ENCODE measurements at regions not wholly inside any gene's neighbourhood (a gene's known extent, or its start where the extent isn't known, plus 50 kb on each side); places are given as distances from the start of the nearest gene placed in this dataset.
"Not testable (repeated sequence)": the region's sequence is repeated elsewhere in the genome, so short reads cannot be mapped to it uniquely, and the experiment has no call there.

GRCh38 chr4:174069848-174070330, 213.6 kb downstream of the FBXO8 start:
- DNase-seq (ENCODE audit: low read depth): no peak

- no peak for DNase-seq (ENCODE audit: low read depth)
These were observed 216.8 kb downstream of the FBXO8 start for GRCh38 chr4:174066611-174067205.

DNA sequence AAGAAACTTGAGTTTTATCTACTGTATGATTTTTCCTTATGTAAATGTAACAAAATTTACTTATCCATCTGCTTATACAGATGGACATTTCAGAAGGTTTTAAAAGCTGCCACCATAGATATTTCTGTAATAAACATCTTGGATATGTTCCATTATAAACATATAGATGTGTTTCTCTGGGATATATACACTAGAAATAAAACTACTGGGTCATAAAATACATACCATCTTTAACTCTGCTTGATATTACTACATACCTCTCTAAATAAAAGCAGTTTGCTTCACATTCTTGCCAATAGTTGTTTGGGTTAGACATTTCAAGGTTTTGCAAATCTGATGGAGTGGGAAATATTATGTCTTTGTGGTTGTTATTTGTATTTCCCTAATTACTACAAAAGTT, 220.6 kb downstream of the FBXO8 start:
- DNase-seq (ENCODE audit: low read depth): no peak

GRCh38 chr4:174061026-174061425, 222.4 kb downstream of the FBXO8 start:
- DNase-seq (ENCODE audit: low read depth): no peak

DNA sequence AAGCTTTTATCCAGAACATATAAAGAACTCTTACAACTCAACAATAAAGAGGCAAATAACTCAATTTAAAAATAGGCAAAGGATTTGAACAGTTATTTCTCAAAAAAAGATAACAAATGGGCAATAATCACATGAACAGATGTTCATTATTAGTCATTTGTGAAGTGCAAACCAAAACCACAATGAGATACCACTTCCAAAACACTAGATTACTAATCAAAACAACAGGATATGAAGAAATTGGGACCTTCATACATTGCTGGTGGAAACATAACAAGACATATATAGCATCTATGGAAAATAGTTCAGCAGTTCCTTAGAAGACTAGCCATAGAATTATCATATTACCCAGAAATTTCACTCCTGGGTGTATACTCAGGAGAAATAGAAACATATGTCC, 224.6 kb downstream of the FBXO8 start:
- DNase-seq (ENCODE audit: low read depth): no peak

GRCh38 chr4:174056959-174057358, 226.5 kb downstream of the FBXO8 start:
- DNase-seq (ENCODE audit: low read depth): no peak

- no peak for DNase-seq (ENCODE audit: low read depth)
These were observed 228.1 kb downstream of the FBXO8 start for GRCh38 chr4:174055344-174055743.

- DNase-seq (ENCODE audit: low read depth): no peak
These were observed 229.6 kb downstream of the FBXO8 start for GRCh38 chr4:174053895-174054294.

DNA sequence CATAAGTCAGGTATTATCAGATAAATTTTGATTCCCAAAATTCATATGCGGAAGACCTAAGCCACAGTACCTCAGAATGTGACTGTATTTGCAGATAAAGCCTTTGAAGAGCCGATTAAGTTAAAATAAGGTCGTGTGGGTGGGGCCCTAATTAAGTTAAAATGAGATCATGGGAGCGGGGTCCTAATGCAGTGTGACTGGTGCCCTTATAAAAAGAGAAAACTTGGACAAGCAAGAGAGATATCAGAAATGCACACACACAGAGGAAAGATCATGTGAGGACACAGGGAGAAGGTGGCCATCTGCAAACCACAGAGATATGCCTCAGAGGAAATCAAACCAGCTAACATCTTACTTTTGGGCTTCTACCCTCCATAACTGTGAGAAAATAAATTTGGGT, 236.1 kb downstream of the FBXO8 start:
- no peak for DNase-seq (ENCODE audit: low read depth)

- DNase-seq (ENCODE audit: low read depth): not testable (repeated sequence)
These were observed 237.6 kb downstream of the FBXO8 start for GRCh38 chr4:174045829-174046228.

GRCh38 chr4:174045381-174045780, 238.1 kb downstream of the FBXO8 start:
- no peak for DNase-seq (ENCODE audit: low read depth)

DNA sequence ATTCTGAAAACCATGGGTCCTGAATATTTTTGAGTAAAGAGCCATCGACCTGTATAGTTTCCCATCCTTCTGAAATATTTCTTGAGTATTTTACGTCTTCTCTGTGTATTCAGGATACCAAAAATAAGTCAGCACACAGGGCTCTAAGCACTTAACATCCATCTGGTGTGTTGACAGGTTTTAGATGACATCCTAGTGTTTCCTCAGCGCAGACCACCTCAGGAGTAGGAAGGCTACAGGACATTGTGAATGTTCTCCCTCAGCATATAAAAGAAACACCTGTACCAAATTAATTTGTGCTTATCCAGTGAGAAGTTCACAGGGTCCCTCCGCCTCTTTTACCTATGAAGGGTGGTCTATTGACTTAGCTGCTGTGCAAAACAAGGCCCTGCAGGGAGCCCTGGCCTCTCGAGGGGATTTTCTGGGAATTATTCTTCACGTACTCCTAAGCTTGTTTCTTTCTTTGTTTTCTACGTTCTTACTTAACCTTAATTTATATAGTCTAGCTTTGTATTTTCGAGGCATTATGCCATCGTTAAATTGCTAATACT, 241.8 kb downstream of the FBXO8 start:
- no peak for DNase-seq (ENCODE audit: low read depth)

GRCh38 chr4:174040287-174040686, 243.2 kb downstream of the FBXO8 start:
- DNase-seq (ENCODE audit: low read depth): no peak

DNA sequence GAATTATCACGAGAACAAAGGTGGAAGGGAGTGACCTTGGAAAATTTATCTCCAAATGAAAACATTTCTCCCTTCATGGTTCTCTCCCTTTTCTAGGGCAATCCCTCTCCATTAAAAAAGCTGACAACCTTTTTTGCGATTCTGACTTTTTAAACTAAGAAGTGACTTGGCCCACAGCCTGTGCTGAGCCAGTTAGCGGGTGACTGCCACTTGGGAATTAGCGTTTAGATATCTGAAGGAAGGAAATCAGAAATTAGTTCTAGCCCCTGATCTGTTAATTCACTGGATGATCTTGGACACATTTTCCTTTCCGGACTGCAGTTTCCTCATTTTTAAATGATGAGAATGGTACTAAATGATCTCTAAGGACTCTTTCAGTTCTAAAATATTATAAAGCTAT, 245.0 kb downstream of the FBXO8 start:
- no peak for DNase-seq (ENCODE audit: low read depth)

- no peak for DNase-seq (ENCODE audit: low read depth)
These were observed 245.8 kb downstream of the FBXO8 start for GRCh38 chr4:174037631-174038030.

GRCh38 chr4:174037049-174037448, 246.4 kb downstream of the FBXO8 start:
- no peak for DNase-seq (ENCODE audit: low read depth)

DNA sequence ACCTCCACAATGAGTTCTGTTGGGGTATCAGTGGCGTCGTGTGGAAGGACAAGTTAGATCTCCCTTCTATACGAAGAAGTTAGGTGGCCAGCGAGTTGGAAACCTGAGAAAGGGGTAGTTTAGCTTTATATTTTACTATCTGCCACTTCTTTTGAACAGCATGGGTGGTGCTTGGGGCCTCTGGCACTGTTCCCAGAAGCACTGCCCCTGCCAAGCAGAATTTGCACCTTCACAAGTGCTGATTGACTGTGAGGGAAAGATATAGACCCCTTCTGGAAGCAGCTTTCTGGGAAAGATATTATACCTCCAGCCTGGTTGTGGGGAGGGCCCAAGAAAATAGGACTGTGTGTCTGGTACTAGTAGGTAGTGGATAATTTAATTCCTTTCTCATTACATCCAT, 246.9 kb downstream of the FBXO8 start:
- no peak for DNase-seq (ENCODE audit: low read depth)

GRCh38 chr4:174036111-174036510, 247.4 kb downstream of the FBXO8 start:
- DNase-seq (ENCODE audit: low read depth): no peak

- no peak for DNase-seq (ENCODE audit: low read depth)
These were observed 259.8 kb downstream of the FBXO8 start for GRCh38 chr4:174023641-174024040.

DNA sequence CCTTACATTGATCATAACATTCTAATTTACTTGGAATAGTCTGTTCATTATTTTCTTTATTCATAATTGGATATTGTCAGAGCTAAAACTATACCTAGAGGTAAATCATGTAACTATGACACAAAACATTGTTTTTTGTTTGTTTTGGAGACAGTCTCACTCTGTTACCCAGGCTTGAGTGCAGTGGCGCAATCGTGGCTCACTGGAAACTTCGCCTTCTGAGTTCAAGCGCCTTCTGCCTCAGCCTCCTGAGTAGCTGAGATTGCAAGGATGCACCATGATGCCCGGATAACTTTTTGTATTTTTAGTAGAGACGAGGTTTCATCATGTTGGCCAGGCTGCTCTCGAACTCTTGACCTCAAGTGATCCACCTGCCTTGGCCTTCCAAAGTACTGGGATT, 265.2 kb downstream of the FBXO8 start:
- DNase-seq (ENCODE audit: low read depth): no peak

- DNase-seq (ENCODE audit: low read depth): no peak
These were observed 267.2 kb downstream of the FBXO8 start for GRCh38 chr4:174016251-174016650.

GRCh38 chr4:174012886-174013259, 270.6 kb downstream of the FBXO8 start:
- DNase-seq (ENCODE audit: low read depth): no peak

DNA sequence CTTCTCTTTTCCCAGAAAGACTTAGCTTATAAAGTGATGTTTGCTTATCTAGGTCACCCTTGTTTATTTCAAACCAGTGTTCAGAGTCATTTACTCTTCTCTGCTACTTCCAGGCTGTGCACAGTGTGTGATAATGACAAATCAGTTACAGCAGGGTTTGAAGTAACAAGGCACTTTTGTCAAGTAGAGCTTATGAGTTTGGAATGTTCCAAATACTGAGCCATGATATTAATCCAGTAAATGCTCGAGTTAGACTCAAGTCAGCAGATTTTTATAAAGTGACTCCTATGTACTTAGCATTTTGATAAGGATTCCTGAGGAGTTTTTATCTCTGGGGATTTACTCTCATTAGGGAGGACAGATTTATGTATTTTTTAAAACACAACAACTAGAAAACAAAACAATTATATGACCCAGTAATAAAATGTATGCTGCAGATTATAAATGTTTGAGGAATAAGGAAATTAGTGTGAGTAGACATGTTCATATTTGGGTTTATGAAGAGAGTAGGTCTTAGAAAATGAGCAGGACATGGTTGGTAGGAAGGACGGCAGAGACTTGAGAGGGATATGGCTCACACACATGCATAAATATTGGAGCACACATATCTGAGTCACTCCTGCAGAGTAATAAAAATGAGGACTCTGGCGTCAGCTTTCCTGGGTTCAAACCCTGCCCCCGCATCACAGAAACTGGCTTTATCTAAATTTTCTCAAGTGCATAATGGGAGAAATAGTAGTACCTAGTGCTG, 271.2 kb downstream of the FBXO8 start:
- DNase-seq (ENCODE audit: low read depth): no peak

DNA sequence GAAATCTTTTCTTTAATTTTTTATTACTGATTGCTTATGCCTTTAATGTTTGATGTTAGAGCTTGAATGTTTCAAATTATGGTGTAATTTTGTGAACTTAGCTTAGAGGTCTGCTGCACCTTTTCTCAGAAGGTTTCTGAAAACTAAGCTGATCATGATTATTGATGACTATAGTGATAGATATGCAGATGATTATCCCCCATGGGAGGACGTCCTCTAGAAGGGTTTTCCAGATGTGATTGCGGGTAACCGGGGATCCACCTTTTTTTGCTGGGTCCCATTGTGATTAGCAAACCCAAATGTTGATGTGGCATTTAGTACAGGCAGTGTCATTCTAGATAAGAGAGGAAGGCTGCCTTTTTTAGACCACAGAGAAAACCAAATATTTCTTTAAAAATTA, 272.9 kb downstream of the FBXO8 start:
- DNase-seq (ENCODE audit: low read depth): no peak

Measured in GM04503 (cell line).